GM21515 (cell line): ENCODE measurements at regions not wholly inside any gene's neighbourhood (a gene's known extent, or its start where the extent isn't known, plus 50 kb on each side); places are given as distances from the start of the nearest gene placed in this dataset.

Experiments
- ATAC-seq: cut with Tn5 transposase; IDR thresholded peaks from one replicate; pipeline ENCODE4 v1.9.1; 2021; ENCODE audit not compliant: unreplicated experiment

GRCh38 chr1:244974106-244974505, 109.8 kb upstream of the HNRNPU start:
- ATAC-seq = no peak

GRCh38 chr1:244971552-244972216, 107.3 kb upstream of the HNRNPU start:
- no peak for ATAC-seq

- peak; percentile 63 for ATAC-seq
Measured at GRCh38 chr1:244970744-244971551, 106.6 kb upstream of the HNRNPU start.

- peak; percentile 63 for ATAC-seq
Measured at GRCh38 chr1:244970236-244970743, 105.9 kb upstream of the HNRNPU start.

GRCh38 chr1:244969355-244970235, 105.3 kb upstream of the HNRNPU start:
- peak; percentile 24 for ATAC-seq

- no peak for ATAC-seq
Measured at GRCh38 chr1:244968881-244969280, 104.5 kb upstream of the HNRNPU start.

- ATAC-seq = no peak
Measured at GRCh38 chr1:244968471-244968871, 104.1 kb upstream of the HNRNPU start.

- no peak for ATAC-seq
Measured at GRCh38 chr1:244967159-244967558, 102.8 kb upstream of the HNRNPU start.

- ATAC-seq = no peak
Measured at GRCh38 chr1:244965185-244966030, 101.1 kb upstream of the HNRNPU start.

GRCh38 chr1:244964112-244964971, 100.0 kb upstream of the HNRNPU start:
- ATAC-seq = no peak

- no peak for ATAC-seq
Measured at GRCh38 chr1:244963231-244963826, 99.0 kb upstream of the HNRNPU start.

- ATAC-seq = no peak
Measured at GRCh38 chr1:244962130-244962529, 97.8 kb upstream of the HNRNPU start.

- ATAC-seq = no peak
Measured at GRCh38 chr1:244960904-244961303, 96.6 kb upstream of the HNRNPU start.

GRCh38 chr1:244958593-244958992, 94.2 kb upstream of the HNRNPU start:
- no peak for ATAC-seq

GRCh38 chr1:244957525-244957924, 93.2 kb upstream of the HNRNPU start:
- ATAC-seq = no peak

- no peak for ATAC-seq
Measured at GRCh38 chr1:244957122-244957521, 92.8 kb upstream of the HNRNPU start.

GRCh38 chr1:244955661-244956060, 91.3 kb upstream of the HNRNPU start:
- no peak for ATAC-seq

GRCh38 chr1:244954359-244954758, 90.0 kb upstream of the HNRNPU start:
- ATAC-seq = no peak

- ATAC-seq = no peak
Measured at GRCh38 chr1:244953901-244954300, 89.6 kb upstream of the HNRNPU start.
